D721Med (cell line): ENCODE measurements at regions not wholly inside any gene's neighbourhood (a gene's known extent, or its start where the extent isn't known, plus 50 kb on each side); places are given as distances from the start of the nearest gene placed in this dataset.

Experiments used
- DNase-seq: peaks from one replicate; pipeline ENCODE4 v3.0.0; 2011; ENCODE audit warnings: low spot score; ENCODE audit not compliant: insufficient read length
- FAIRE-seq: peaks from 2 replicates; lab custom pipeline; 2011; peaks lifted over from hg19 to GRCh38; lab: Jason Lieb, UNC
- TF ChIP-seq, protein P1 (sequence below): IDR thresholded peaks from 2 replicates; pipeline ENCODE4 v1.5.1; 2012; ENCODE audit warnings: mild to moderate bottlenecking, control low read depth; ENCODE audit not compliant: insufficient read depth; ENCODE audit errors: missing control alignments

DNA sequence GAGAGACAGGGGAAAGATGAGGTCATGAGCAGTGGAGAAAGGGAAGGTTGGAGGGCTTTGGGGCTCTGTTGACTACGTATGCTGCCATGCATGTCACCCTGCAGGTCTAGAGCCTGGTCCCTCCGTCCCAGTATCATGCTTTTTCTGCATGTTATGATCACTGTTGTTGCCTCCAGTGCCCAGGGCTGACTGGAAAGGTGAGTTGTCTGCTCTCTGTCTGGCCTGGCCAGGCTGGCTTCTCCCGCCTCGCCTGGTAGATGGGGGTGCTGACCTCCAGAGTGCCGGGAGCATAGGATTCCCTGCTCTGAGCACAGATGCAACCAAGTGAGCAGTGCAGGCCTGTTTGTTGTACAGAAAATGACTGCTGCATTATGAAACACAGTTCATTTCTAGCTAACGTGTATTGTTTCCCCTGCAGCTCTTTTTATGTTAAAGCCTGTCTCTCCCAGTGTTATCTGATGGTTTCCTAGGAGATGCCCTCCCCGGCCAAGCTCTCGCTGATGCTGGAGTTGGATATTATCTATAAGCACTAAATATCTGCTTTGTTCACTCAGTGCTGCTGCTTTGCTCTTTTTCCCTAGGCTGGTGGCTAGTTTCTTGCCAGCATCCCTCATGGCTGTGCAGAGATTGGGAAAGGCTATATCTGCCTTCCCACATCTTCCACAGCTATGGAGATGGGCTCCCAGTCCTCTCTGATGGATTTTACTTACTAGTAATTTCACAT is 158.2 kb downstream of the TDRD15 start:
- DNase-seq (no peak), FAIRE-seq (no peak)
- TF ChIP-seq, protein P1, sequence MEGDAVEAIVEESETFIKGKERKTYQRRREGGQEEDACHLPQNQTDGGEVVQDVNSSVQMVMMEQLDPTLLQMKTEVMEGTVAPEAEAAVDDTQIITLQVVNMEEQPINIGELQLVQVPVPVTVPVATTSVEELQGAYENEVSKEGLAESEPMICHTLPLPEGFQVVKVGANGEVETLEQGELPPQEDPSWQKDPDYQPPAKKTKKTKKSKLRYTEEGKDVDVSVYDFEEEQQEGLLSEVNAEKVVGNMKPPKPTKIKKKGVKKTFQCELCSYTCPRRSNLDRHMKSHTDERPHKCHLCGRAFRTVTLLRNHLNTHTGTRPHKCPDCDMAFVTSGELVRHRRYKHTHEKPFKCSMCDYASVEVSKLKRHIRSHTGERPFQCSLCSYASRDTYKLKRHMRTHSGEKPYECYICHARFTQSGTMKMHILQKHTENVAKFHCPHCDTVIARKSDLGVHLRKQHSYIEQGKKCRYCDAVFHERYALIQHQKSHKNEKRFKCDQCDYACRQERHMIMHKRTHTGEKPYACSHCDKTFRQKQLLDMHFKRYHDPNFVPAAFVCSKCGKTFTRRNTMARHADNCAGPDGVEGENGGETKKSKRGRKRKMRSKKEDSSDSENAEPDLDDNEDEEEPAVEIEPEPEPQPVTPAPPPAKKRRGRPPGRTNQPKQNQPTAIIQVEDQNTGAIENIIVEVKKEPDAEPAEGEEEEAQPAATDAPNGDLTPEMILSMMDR: no peak

DNA sequence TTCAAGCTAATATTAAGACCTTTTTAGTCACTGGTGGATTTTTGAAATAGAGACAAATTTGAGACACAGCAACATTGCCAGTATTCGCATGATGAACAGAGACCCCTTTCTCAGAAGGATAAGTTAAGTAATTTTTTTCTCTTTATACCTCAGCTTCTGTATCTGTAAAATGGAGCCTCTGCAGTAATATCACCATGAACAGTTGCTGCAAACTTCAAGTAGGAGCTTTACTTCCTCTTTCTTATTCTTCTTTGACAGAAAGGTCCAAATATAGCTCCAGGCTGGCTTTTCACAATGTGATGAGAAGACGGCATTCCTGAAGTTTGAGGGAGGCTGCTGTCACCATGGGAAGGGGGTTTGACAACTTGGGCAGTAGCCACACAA is 158.7 kb downstream of the TDRD15 start:
- no peak for DNase-seq
- TF ChIP-seq, protein P1: no peak
- no peak for FAIRE-seq

DNA sequence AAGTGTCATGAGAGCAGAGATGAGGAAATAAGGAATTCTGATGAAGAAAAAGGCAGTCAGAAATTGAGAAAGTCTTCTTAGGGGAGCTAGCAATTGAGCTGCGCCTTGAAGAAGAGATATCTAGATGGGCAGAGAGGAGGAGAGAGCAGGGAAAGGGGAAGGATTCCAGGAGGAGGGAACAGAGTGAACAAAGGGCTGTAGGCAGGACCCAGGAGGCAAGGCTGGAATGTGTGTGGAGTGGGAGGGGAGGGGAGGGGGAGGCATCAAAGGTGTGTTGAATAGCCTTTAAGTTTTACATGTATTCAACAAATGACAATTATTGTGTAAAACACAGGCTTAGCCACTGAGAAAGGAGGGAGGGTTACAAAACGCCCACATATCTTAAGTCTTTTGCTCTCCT is 164.5 kb downstream of the TDRD15 start:
- FAIRE-seq: no peak
- TF ChIP-seq, protein P1: no peak
- no peak for DNase-seq

DNA sequence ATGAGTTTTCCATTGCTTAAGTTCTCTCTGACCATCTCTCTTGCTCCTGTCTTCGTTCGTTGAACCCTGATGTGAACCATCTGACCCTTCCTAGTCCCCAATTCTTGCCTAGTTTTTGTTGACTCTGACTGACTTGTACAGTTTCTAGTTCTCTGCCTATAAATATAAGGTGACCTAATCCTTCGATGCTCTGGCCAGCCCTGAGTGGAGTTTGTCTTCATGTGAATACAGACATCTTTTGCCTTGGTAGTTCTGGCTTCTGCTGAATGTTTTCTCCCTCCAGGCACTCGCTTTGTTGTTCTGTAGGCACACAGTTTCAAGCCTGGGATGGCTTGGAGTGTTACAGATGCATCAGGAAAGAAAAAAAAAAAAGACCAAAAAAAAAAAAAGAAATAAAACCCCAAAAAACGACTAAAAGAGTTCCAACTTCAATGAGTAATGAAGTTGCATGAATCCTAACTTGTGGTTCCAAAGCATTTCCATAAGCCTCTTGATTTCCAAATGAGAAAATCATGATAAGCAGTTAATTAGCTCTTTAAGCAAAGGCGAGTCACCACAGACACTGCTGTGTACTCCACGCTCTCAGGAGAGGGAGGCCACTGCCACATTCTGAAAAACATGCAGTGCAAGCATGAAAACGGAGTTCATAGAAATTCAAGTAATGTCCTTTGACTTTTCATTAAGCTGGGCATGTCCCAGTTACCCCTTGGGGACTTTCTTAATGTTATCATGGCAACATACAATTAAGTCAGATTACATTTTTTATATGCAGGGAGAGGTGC is 165.2 kb downstream of the TDRD15 start:
- DNase-seq (no peak), FAIRE-seq (no peak)
- TF ChIP-seq, protein P1: no peak

- TF ChIP-seq, protein P1: no peak
- FAIRE-seq (no peak), DNase-seq (no peak)
These were observed 165.8 kb downstream of the TDRD15 start for GRCh38 chr2:21289551-21289950.

- FAIRE-seq: no peak
- TF ChIP-seq, protein P1: no peak
- DNase-seq: no peak
These were observed 166.2 kb downstream of the TDRD15 start for GRCh38 chr2:21289989-21290388.

- FAIRE-seq: no peak
- TF ChIP-seq, protein P1: no peak
- DNase-seq: no peak
These were observed 167.7 kb downstream of the TDRD15 start for GRCh38 chr2:21291426-21291825.
